ENCODE measurements at regions not wholly inside any gene's neighbourhood (a gene's known extent, or its start where the extent isn't known, plus 50 kb on each side); places are given as distances from the start of the nearest gene placed in this dataset.

GRCh38 chr9:120158221-120158620, 421.7 kb downstream of the CDK5RAP2 start:
- TF ChIP-seq, protein P1, sequence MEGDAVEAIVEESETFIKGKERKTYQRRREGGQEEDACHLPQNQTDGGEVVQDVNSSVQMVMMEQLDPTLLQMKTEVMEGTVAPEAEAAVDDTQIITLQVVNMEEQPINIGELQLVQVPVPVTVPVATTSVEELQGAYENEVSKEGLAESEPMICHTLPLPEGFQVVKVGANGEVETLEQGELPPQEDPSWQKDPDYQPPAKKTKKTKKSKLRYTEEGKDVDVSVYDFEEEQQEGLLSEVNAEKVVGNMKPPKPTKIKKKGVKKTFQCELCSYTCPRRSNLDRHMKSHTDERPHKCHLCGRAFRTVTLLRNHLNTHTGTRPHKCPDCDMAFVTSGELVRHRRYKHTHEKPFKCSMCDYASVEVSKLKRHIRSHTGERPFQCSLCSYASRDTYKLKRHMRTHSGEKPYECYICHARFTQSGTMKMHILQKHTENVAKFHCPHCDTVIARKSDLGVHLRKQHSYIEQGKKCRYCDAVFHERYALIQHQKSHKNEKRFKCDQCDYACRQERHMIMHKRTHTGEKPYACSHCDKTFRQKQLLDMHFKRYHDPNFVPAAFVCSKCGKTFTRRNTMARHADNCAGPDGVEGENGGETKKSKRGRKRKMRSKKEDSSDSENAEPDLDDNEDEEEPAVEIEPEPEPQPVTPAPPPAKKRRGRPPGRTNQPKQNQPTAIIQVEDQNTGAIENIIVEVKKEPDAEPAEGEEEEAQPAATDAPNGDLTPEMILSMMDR (IDR thresholded peaks at IDR 0.05) = no peak
- DNase-seq (no peak), ATAC-seq (ENCODE audit: low read depth) (no peak)
- H3K27ac Mint-ChIP-seq = no peak overlapping the region
- intact Hi-C loops (cut with micrococcal nuclease) = no loop called here
- CTCF ChIA-PET = no interaction called here
- POLR2A ChIA-PET = no interaction called here
- no peak overlapping the region for H3K4me3 Mint-ChIP-seq
- H3K9me3 Mint-ChIP-seq = peaks cover 4% of the 10 kb centered on the region
- H3K27me3 Mint-ChIP-seq = no peaks in the 10 kb centered on the region
- no peaks in the 10 kb centered on the region for H3K4me1 Mint-ChIP-seq
- no peaks in the 10 kb centered on the region for H3K36me3 Mint-ChIP-seq (ENCODE audit: low read depth)

GRCh38 chr9:120156376-120156775, 423.6 kb downstream of the CDK5RAP2 start:
- no peaks in the 10 kb centered on the region for H3K36me3 Mint-ChIP-seq (ENCODE audit: low read depth)
- no peak overlapping the region for H3K4me3 Mint-ChIP-seq
- ATAC-seq (ENCODE audit: low read depth) (no peak), DNase-seq (no peak)
- intact Hi-C loops (cut with micrococcal nuclease) = no loop called here
- H3K4me1 Mint-ChIP-seq = no peaks in the 10 kb centered on the region
- H3K27ac Mint-ChIP-seq = no peak overlapping the region
- H3K9me3 Mint-ChIP-seq = peaks cover 4% of the 10 kb centered on the region
- CTCF ChIA-PET = no interaction called here
- POLR2A ChIA-PET = no interaction called here
- no peaks in the 10 kb centered on the region for H3K27me3 Mint-ChIP-seq
- TF ChIP-seq, protein P1 (IDR thresholded peaks at IDR 0.05) = no peak

- intact Hi-C loops (cut with micrococcal nuclease) = no loop called here
- ATAC-seq (ENCODE audit: low read depth) (no peak), DNase-seq (no peak)
- Mint-ChIP-seq H3K4me3 (no peak overlapping the region), H3K9me3 (no peaks in the 10 kb centered on the region), H3K36me3 (ENCODE audit: low read depth) (no peaks in the 10 kb centered on the region), H3K4me1 (no peaks in the 10 kb centered on the region), H3K27ac (no peak overlapping the region), H3K27me3 (peaks cover 2% of the 10 kb centered on the region)
- CTCF ChIA-PET = no interaction called here
- POLR2A ChIA-PET = no interaction called here
- TF ChIP-seq, protein P1 (IDR thresholded peaks at IDR 0.05) = no peak
These were observed 426.7 kb downstream of the CDK5RAP2 start for GRCh38 chr9:120153258-120153657.

DNA sequence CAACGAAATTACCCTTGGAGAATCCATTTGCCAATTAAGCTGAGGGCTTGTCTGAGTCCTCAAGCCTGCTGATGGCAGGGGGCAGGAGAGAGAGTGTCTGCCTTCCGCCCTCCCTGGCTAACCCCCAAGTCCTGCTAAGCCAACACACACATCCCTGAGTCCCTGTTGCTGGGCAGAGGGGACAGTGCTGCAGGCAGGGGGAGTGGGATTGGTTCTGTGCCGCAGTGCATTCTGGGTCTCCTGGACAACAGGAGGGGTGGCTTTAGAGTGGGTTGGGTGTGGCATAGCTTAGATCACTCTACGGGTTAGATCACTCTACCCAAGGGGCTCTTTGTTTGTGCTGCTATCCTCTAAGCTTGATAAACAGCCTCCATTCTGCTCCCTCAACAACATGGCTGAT, 427.7 kb downstream of the CDK5RAP2 start:
- DNase-seq (no peak), ATAC-seq (ENCODE audit: low read depth) (no peak)
- Mint-ChIP-seq H3K27me3 (peaks cover 2% of the 10 kb centered on the region), H3K4me3 (no peak overlapping the region), H3K27ac (no peak overlapping the region), H3K36me3 (ENCODE audit: low read depth) (no peaks in the 10 kb centered on the region), H3K9me3 (no peaks in the 10 kb centered on the region), H3K4me1 (no peaks in the 10 kb centered on the region)
- POLR2A ChIA-PET = no interaction called here
- intact Hi-C loops (cut with micrococcal nuclease) = no loop called here
- TF ChIP-seq, protein P1 (IDR thresholded peaks at IDR 0.05) = no peak
- CTCF ChIA-PET = no interaction called here

GRCh38 chr9:120151806-120152205, 428.2 kb downstream of the CDK5RAP2 start:
- no peaks in the 10 kb centered on the region for H3K9me3 Mint-ChIP-seq
- ChIA-PET POLR2A (no interaction called here), CTCF (no interaction called here)
- TF ChIP-seq, protein P1 (IDR thresholded peaks at IDR 0.05) = no peak
- no peaks in the 10 kb centered on the region for H3K36me3 Mint-ChIP-seq (ENCODE audit: low read depth)
- ATAC-seq (ENCODE audit: low read depth) (no peak), DNase-seq (no peak)
- no peak overlapping the region for H3K4me3 Mint-ChIP-seq
- intact Hi-C loops (cut with micrococcal nuclease) = no loop called here
- H3K27ac Mint-ChIP-seq = no peak overlapping the region
- peaks cover 2% of the 10 kb centered on the region for H3K27me3 Mint-ChIP-seq
- H3K4me1 Mint-ChIP-seq = no peaks in the 10 kb centered on the region

All from activated B cell treated with CpG ODN at 0.5 μM for 24 hours (primary cell).